Prostate gland (tissue), 2 donors: ENCODE measurements at regions not wholly inside any gene's neighbourhood (a gene's known extent, or its start where the extent isn't known, plus 50 kb on each side); places are given as distances from the start of the nearest gene placed in this dataset.

Experiments used
- DNase-seq: peaks from one replicate; pipeline ENCODE4 v3.0.0-alpha.2; 2019; ENCODE audit warnings: low spot score
- H3K27ac ChIP-seq, 2 donors: fragments of 200-600 bp; sonication (generic); 2 replicates each; pipeline ENCODE4 v1.5.1; 2017 to 2019
- H3K27me3 ChIP-seq: fragments of 200-600 bp; sonication (generic); replicated peaks from 2 replicates; pipeline ENCODE4 v1.5.1; 2019; ENCODE audit not compliant: insufficient read depth
- H3K36me3 ChIP-seq, 2 donors: fragments of 200-600 bp; sonication (generic); 1 replicate in 1 of 2; 2 replicates in 1 of 2; pipeline versions ENCODE4 v1.5.1 to v1.8.1; 2017 to 2019
- H3K4me1 ChIP-seq: fragments of 200-600 bp; sonication (generic); replicated peaks from 2 replicates; pipeline ENCODE4 v1.5.1; 2019
- H3K4me3 ChIP-seq, 2 donors: fragments of 200-600 bp; sonication (generic); 2 replicates each; pipeline ENCODE4 v1.5.1; 2017 to 2019
- H3K9me3 ChIP-seq: fragments of 200-600 bp; sonication (generic); 2 replicates; pipeline ENCODE4 v1.5.1; 2017
- CTCF ChIP-seq, 4 experiments: fragments of 200-600 bp in 2 of 4; fragments of 450-650 bp in 2 of 4; sonication (generic) in 2 of 4; IDR thresholded peaks; 1 replicate in 3 of 4; 2 replicates in 1 of 4; pipeline ENCODE4 v1.5.1; 2016 to 2019; ENCODE audit warnings: antibody characterized with exemption in 4 of 4, mild to moderate bottlenecking in 2 of 4, moderate library complexity in 2 of 4
- POLR2A ChIP-seq: fragments of 450-650 bp; IDR thresholded peaks from one replicate; pipeline ENCODE4 v1.6.1; 2016; ENCODE audit warnings: antibody characterized with exemption, mild to moderate bottlenecking
- POLR2AphosphoS5 ChIP-seq: sonication (generic); formaldehyde crosslinking; IDR thresholded peaks from one replicate; pipeline ENCODE4 v1.6.1; 2017; ENCODE audit warnings: antibody characterized with exemption
- WGBS: methylation state at CpG from one replicate; pipeline ENCODE4 v1.1.5; 2018; 5-methylcytosine and 5-hydroxymethylcytosine counted together
- intact Hi-C: fragments of 100-400 bp; cut with DNase I; formaldehyde crosslinking; loops from one replicate; pipeline ENCODE4 v1.14.2; 2022
- small RNA-seq, 2 donors: library from RNA; depleted of rRNA; stranded (forward); fragments of <200 nt; gene quantifications; one replicate each; pipeline ENCODE3, GENCODE V24; 2016

DNA sequence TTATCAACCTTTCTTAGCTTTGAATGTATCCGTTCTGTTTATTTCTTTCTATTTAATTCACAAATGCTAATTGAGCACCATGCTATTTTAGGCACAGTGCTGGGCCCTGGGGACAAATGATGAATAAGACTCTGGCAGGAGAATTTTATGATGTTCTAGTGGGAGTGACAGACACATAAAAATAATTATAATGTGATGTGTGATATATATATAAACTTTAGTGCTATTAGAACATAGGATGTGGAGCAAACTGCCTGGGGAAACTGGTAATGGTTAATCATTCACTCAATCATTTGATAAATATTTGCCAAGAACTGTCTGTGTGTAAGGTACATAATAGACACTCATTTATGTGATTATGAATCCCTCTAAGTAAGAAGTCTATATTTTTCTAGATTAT lies 50.7 kb upstream of the FRY start:
- Histone ChIP-seq H3K4me3 (no peak overlapping the region), H3K9me3 (no peaks in the 10 kb centered on the region), H3K27ac (no peak overlapping the region), H3K36me3 (no peaks in the 10 kb centered on the region), H3K4me1 (no peaks in the 10 kb centered on the region), H3K27me3 (no peaks in the 10 kb centered on the region)
- intact Hi-C loops, result no loop called here
- TF ChIP-seq POLR2AphosphoS5 (no peak), CTCF (IDR thresholded peaks at IDR 0.05) (no peak), POLR2A (no peak)
- DNase-seq, result no peak
- WGBS, result 49% methylated on average over 1 of the region's 1 CpG

Small RNA genes in the stretch of these regions (small RNA-seq; reads per million reads assigned to genes)
- 0 reads per million in 2 donors for gene RF00017
